Head of caudate nucleus (tissue), 42 donors: ENCODE measurements at regions not wholly inside any gene's neighbourhood (a gene's known extent, or its start where the extent isn't known, plus 50 kb on each side); places are given as distances from the start of the nearest gene placed in this dataset.
"Not testable (repeated sequence)": the region's sequence is repeated elsewhere in the genome, so short reads cannot be mapped to it uniquely, and the experiment has no call there.

ENCODE experiments used
- DNase-seq, 42 donors: peaks; one replicate each; pipeline versions ENCODE4 v3.0.0 to v3.0.0-alpha.2; 2020 to 2021; ENCODE audit warnings: mixed read lengths in 7 of 42
- intact Hi-C: fragments of 100-400 bp; cut with DNase I; formaldehyde crosslinking; loops from one replicate; pipeline ENCODE4 v1.15.0; 2022

DNA sequence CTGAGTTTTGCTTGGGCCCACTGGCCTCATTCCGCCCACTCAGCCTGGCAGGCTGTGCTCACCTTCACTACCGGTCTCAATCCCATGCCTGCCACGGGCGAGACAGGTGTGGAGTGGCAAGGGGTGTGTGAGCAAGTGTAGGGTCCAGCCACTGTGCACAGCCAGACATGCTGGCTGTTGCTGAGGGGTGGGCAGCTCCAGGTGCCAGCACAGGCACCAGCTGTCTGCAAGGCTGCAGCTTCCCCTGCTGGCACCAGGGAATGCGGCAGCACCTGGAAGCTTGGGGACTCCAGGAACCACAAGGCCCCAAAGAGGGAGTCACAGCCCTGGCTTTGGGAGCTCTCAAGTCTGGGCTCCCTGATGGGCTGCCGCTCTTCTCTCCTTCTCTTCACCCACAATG lies 372.7 kb downstream of the CBLN4 start:
- DNase-seq = no peak
- intact Hi-C loops = no loop called here

DNA sequence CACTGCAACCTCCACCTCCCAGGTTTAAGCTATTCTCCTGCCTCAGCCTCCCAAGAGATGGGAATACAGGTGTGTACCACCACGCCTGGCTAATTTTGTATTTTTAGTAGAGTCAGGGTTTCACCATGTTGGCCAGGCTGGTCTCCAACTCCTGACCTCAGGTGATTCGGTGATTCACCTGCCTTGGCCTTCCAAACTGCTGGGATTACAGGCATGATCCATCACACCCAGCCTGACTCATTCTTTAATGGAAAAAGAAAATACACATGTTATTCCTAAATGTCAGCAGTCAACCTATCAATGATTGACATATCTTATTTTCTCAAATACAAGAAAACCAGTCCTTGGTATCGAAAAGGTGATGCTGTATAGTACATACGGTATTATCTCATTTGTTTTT lies 376.2 kb downstream of the CBLN4 start:
- intact Hi-C loops, DNase-seq: not testable (repeated sequence)

- no peak for DNase-seq
- intact Hi-C loops = no loop called here
Measured at GRCh38 chr20:55626716-55627115, 378.6 kb downstream of the CBLN4 start.

- DNase-seq = no peak
- intact Hi-C loops = no loop called here
Measured at GRCh38 chr20:55616367-55616766, 389.0 kb downstream of the CBLN4 start.

DNA sequence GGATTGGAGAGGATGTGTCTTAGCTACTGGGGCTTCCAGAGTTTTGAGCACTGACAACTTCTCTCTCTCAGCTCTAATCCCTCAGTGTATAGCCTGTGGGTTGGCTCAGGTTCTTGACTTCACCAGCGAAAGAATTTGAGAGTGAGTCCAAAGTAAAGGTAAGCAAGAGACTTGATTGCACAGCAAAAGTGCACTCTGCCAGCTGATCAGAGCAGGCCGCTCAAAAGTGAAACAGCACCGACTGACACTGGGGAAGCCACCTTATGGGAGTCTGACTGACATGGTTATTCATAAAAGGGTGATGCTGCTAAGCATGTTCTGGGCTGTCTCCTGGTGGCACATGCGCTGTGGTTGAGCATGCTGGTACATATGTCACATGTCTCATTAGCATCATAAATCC lies 389.5 kb downstream of the CBLN4 start:
- DNase-seq = no peak
- intact Hi-C loops = no loop called here

DNA sequence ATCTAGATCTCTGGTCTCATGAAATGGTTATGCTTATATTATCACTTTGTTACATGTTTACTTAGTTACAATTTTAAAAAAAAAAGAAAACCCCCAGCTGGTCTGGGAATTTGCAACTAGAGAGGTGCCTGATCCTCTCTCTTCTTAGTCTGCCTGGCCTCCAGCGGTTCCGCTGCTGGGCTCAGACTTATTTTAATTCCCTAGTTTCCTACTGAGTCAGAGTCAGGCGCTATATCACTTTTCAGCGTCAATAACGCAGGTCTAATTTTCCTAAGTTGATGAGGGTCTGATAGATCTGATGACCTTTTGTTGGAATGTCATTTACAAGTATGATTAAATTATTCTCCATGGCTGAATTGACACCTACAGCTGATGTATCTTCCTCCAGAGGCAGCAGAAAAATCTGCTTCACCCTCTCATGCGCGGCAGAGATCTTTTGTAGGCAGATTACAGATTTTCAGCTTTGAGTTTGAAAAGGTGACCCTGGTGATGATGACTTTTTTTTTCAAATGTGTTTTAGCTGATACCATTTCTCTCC lies 391.0 kb downstream of the CBLN4 start:
- no peak for DNase-seq
- intact Hi-C loops = no loop called here

- intact Hi-C loops = no loop called here
- DNase-seq = no peak
Measured at GRCh38 chr20:55610756-55611155, 394.6 kb downstream of the CBLN4 start.

- no peak for DNase-seq
- intact Hi-C loops = no loop called here
Measured at GRCh38 chr20:55605594-55605993, 399.7 kb downstream of the CBLN4 start.

- DNase-seq = no peak
- intact Hi-C loops = no loop called here
Measured at GRCh38 chr20:55597526-55597925, 407.8 kb downstream of the CBLN4 start.

GRCh38 chr20:55596431-55596830 lies 408.9 kb downstream of the CBLN4 start:
- no peak for DNase-seq
- intact Hi-C loops = no loop called here

DNA sequence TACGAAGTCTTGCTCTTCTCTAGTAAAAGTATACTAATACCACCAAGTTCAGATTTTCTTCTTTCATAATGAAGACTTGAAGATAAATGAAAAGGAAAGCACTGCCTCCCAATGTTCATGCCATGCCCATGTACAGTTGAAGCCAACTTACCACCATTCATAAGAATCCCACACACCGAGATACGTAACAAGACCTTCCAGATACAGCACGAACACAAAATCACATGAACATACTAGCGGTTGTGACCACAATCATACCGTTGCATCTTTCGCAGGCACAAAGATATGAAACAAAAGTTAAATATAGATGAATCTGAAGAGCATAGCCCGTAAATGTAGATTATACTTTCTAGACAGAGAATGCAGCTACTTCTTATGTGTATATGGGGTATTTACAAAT lies 412.5 kb downstream of the CBLN4 start:
- DNase-seq = no peak
- intact Hi-C loops = no loop called here

DNA sequence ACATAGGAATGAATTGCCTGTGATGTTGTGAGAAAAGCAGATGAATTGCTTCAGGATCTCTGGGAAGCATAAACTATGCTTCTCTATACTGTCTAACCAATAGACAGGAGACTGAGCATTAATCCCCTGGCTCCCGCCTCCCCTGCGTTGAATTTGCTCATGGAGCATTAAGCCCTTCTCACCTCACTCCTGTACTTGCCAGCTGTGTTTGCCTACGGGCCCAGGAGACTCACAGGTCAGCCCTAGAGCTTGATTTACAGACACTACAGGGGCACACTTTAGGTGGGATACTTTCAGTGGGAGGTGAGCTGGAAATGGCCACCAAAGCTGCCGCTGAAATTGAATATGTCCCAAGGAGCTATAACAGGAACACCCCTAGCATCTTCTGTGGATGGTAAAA lies 418.7 kb downstream of the CBLN4 start:
- no peak for DNase-seq

GRCh38 chr20:55584964-55585363 lies 420.4 kb downstream of the CBLN4 start:
- no peak for DNase-seq
- intact Hi-C loops = no loop called here

More for the DNA sequence above, 418.7 kb downstream of the CBLN4 start:
- intact Hi-C loops = no loop called here

DNA sequence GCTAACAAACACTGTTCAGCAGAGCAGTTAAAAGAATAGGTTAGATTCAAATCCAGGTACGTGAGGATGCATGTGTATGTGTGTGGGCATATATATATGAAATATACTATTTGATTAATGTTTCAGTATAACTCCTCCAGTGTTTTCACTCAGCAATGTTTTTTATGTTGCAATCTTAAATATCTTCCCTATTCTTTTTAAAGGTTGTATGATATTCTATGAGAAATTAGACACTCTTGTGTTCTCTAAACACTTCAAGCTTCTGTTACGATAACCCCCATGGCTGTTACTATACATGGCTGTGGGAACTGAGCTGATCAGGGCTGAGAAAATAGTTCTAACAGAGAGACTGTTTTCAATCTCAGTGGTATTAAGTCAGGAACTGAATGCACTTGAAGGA lies 421.0 kb downstream of the CBLN4 start:
- intact Hi-C loops = no loop called here
- DNase-seq = no peak

DNA sequence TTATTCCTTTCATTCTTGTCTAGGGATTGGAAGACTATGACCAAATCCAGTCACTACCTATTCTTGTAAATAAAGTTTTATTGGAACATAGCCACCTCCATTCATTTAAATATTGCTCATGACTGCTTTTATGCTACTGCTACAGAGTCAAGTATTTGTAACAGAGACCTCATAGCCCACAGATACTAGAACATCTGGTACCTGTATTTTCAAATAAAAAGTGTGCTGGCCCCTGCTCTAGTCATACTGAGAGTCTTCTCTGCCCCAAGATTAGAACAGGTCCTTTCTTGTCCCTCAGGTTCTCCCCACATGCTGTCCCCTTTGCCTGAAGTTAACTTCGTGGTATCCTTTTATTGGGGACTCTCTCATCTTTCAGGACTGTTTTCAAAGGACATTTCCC lies 422.3 kb downstream of the CBLN4 start:
- intact Hi-C loops = no loop called here
- DNase-seq = no peak

DNA sequence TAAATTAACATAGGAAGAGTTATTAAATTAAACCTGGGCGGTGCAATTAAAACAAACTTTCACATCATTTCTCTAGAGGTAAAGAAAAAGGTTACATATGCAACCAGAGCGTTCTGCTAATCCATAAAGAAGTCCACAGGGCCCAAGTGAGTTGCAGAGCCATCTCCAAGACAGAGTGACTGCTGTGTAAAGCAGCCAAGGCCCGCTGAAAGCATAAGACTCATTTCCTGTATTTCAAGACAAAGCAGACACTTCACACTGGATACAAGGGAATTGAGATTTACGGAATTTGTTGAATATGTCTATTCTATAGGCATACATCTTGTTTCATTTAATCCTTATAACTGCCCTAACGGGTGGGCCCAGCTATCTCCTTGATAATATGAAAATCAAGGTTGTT lies 422.8 kb downstream of the CBLN4 start:
- intact Hi-C loops = no loop called here

GRCh38 chr20:55581519-55581918 lies 423.8 kb downstream of the CBLN4 start:
- intact Hi-C loops = no loop called here
- DNase-seq = no peak

More for the DNA sequence above, 422.8 kb downstream of the CBLN4 start:
- no peak for DNase-seq

GRCh38 chr20:55580475-55580874 lies 424.8 kb downstream of the CBLN4 start:
- no peak for DNase-seq
- intact Hi-C loops = no loop called here

- no peak for DNase-seq
- intact Hi-C loops = no loop called here
Measured at GRCh38 chr20:55579802-55580201, 425.5 kb downstream of the CBLN4 start.

DNA sequence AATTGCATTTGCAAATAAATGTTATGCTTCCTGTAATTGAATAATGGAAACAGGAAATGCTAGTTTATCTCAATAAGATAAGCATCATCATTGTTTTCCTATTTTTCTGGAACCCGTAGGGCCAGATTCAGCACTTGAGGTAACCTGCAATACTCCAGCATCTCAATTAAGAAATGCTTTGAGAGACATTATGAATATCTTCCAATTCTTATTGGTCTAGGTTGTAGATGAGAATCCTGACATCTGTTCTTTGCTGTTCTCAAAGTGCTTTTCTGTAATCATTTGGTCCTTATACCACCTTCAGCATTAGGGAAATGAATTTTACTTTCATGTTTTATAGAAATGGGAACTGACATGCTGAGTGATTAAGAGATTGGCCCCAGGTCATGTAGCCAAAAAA lies 428.3 kb downstream of the CBLN4 start:
- intact Hi-C loops = no loop called here
- no peak for DNase-seq

GRCh38 chr20:55569084-55569483 lies 436.2 kb downstream of the CBLN4 start:
- DNase-seq = no peak
- intact Hi-C loops = no loop called here

DNA sequence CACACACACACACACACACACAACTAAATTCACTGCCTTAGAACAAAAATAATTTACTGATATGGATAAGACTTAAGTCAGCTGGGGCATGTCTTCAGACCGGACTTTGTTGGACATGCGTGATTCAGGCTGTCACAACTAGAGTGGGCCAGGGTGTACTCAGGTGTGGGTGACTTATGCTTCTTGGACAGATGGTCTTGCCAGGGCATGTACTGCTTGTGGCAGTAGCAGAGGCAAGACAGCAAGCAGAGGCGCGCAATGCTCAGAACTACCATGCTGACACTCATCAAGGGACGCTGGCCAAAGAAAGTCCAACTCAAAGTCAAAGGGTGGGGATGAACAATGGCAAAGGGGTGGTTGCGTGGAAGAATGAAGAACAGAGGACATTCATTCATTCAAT lies 437.5 kb downstream of the CBLN4 start:
- no peak for DNase-seq
- intact Hi-C loops = no loop called here
